ENCODE measurements at regions not wholly inside any gene's neighbourhood (a gene's known extent, or its start where the extent isn't known, plus 50 kb on each side); places are given as distances from the start of the nearest gene placed in this dataset.

DNA sequence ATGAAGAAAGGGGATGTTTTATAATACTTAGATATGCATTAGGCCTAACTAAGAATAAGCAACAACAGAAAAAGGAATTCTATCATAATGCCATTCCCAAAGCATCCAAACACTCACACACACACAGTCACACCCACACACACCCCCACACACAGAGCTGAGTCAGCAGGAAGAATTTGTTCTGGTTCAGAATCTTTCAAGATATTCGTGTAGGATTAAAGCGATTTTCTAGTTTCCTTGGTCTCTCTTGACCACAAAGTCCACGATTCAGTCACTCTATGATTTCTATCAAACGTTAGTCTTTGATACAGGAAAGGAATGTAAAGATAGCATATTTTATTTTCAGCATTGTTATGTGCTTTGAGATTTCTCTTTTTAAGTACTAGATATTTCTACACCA lies 382.6 kb upstream of the DCN start:
- TF ChIP-seq, protein P1, sequence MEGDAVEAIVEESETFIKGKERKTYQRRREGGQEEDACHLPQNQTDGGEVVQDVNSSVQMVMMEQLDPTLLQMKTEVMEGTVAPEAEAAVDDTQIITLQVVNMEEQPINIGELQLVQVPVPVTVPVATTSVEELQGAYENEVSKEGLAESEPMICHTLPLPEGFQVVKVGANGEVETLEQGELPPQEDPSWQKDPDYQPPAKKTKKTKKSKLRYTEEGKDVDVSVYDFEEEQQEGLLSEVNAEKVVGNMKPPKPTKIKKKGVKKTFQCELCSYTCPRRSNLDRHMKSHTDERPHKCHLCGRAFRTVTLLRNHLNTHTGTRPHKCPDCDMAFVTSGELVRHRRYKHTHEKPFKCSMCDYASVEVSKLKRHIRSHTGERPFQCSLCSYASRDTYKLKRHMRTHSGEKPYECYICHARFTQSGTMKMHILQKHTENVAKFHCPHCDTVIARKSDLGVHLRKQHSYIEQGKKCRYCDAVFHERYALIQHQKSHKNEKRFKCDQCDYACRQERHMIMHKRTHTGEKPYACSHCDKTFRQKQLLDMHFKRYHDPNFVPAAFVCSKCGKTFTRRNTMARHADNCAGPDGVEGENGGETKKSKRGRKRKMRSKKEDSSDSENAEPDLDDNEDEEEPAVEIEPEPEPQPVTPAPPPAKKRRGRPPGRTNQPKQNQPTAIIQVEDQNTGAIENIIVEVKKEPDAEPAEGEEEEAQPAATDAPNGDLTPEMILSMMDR (IDR thresholded peaks at IDR 0.05; ENCODE audit: insufficient read depth, low read length, poor library complexity, severe bottlenecking) = no peak
- no peak for DNase-seq (ENCODE audit: extremely low read depth, insufficient read length)
- no peaks in the 10 kb centered on the region for H3K36me3 ChIP-seq (ENCODE audit: control insufficient read depth, insufficient read depth, low read length)
- H3K4me3 ChIP-seq (replicated peaks; ENCODE audit: low read depth, low read length) = no peak overlapping the region
- H3K27me3 ChIP-seq (replicated peaks; ENCODE audit: control insufficient read depth, insufficient read depth, low read length) = no peaks in the 10 kb centered on the region

DNA sequence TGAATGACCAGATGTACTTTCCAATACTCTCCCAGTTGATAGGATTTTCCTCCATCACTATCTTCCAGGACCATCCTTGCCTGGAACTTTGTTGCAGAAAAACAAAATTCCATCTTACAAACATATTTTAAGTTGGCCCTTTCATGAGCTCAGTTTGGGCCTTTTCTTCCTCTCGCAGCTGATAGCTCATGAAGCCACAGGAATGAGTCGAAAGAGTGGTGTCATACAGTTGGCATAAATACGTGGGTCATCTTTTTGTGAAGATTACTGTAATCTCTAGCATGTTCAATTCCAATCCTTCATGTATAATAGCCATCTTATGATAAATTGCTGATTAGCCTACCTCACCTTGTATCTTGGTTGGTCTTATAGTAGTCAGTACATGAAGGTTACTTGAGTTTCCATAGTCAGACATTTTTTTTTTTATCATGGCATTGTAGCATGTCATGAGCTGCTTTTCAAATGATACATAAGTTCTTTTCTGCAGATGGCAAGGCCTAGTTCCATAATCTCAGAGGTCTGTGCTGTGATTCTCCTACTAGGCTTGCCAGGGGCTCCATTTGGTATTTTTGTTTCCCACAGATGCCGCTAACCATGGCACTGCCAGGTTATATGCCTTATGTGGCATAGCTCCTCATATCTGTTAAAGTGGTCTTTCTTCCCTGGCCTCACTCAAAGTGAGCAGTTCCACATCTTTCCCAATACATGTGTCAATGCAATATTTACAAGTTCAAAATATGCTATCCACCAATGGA lies 380.6 kb upstream of the DCN start:
- Histone ChIP-seq H3K36me3 (ENCODE audit: control insufficient read depth, insufficient read depth, low read length) (no peaks in the 10 kb centered on the region), H3K4me3 (replicated peaks; ENCODE audit: low read depth, low read length) (no peak overlapping the region), H3K27me3 (replicated peaks; ENCODE audit: control insufficient read depth, insufficient read depth, low read length) (no peaks in the 10 kb centered on the region)
- no peak for DNase-seq (ENCODE audit: extremely low read depth, insufficient read length)
- TF ChIP-seq, protein P1 (IDR thresholded peaks at IDR 0.05; ENCODE audit: insufficient read depth, low read length, poor library complexity, severe bottlenecking) = no peak

- no peak for DNase-seq (ENCODE audit: extremely low read depth, insufficient read length)
- H3K4me3 ChIP-seq (replicated peaks; ENCODE audit: low read depth, low read length) = no peak overlapping the region
Observed at GRCh38 chr12:91562476-91562875, 379.9 kb upstream of the DCN start.

GRCh38 chr12:91561958-91562325 lies 379.3 kb upstream of the DCN start:
- H3K4me3 ChIP-seq (replicated peaks; ENCODE audit: low read depth, low read length) = no peak overlapping the region
- TF ChIP-seq, protein P1 (IDR thresholded peaks at IDR 0.05; ENCODE audit: insufficient read depth, low read length, poor library complexity, severe bottlenecking) = no peak
- DNase-seq (ENCODE audit: extremely low read depth, insufficient read length) = no peak
- H3K27me3 ChIP-seq (replicated peaks; ENCODE audit: control insufficient read depth, insufficient read depth, low read length) = no peaks in the 10 kb centered on the region
- no peaks in the 10 kb centered on the region for H3K36me3 ChIP-seq (ENCODE audit: control insufficient read depth, insufficient read depth, low read length)

More at GRCh38 chr12:91562476-91562875, 379.9 kb upstream of the DCN start:
- TF ChIP-seq, protein P1 (IDR thresholded peaks at IDR 0.05; ENCODE audit: insufficient read depth, low read length, poor library complexity, severe bottlenecking) = no peak
- Histone ChIP-seq H3K27me3 (replicated peaks; ENCODE audit: control insufficient read depth, insufficient read depth, low read length) (no peaks in the 10 kb centered on the region), H3K36me3 (ENCODE audit: control insufficient read depth, insufficient read depth, low read length) (no peaks in the 10 kb centered on the region)

- Histone ChIP-seq H3K4me3 (replicated peaks; ENCODE audit: low read depth, low read length) (no peak overlapping the region), H3K36me3 (ENCODE audit: control insufficient read depth, insufficient read depth, low read length) (no peaks in the 10 kb centered on the region), H3K27me3 (replicated peaks; ENCODE audit: control insufficient read depth, insufficient read depth, low read length) (no peaks in the 10 kb centered on the region)
- TF ChIP-seq, protein P1 (IDR thresholded peaks at IDR 0.05; ENCODE audit: insufficient read depth, low read length, poor library complexity, severe bottlenecking) = no peak
- no peak for DNase-seq (ENCODE audit: extremely low read depth, insufficient read length)
Observed at GRCh38 chr12:91561301-91561957, 378.8 kb upstream of the DCN start.

Data from GM06990 (cell line).